ENCODE measurements at regions not wholly inside any gene's neighbourhood (a gene's known extent, or its start where the extent isn't known, plus 50 kb on each side); places are given as distances from the start of the nearest gene placed in this dataset.

DNA sequence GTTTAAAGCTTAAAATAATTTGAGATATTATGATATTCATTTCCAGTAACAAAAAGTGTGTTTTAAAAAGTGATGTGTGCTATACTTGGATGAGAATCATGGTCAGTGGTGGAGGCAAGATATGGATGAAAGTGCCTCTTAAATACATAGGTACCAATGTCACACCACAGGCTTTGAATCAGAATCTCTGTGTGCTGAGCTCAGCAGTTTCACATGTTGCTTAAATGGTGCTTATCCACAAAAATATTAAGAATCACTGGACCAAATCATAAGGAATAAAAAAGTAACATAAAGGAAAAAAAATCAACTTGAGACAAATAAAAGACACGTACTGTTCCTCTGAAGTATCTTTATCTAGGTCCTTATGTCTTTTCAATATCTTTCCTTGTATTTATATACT lies 850.5 kb upstream of the POT1 start:
- H3K27ac ChIP-seq: no peak overlapping the region
- 60 to 74% methylated on average over 1 of the region's 1 CpG for WGBS, 2 donors
- H3K27me3 ChIP-seq: no peaks in the 10 kb centered on the region
- H3K36me3 ChIP-seq (ENCODE audit: low read depth, missing control alignments): no peaks in the 10 kb centered on the region
- TF ChIP-seq, protein P1, sequence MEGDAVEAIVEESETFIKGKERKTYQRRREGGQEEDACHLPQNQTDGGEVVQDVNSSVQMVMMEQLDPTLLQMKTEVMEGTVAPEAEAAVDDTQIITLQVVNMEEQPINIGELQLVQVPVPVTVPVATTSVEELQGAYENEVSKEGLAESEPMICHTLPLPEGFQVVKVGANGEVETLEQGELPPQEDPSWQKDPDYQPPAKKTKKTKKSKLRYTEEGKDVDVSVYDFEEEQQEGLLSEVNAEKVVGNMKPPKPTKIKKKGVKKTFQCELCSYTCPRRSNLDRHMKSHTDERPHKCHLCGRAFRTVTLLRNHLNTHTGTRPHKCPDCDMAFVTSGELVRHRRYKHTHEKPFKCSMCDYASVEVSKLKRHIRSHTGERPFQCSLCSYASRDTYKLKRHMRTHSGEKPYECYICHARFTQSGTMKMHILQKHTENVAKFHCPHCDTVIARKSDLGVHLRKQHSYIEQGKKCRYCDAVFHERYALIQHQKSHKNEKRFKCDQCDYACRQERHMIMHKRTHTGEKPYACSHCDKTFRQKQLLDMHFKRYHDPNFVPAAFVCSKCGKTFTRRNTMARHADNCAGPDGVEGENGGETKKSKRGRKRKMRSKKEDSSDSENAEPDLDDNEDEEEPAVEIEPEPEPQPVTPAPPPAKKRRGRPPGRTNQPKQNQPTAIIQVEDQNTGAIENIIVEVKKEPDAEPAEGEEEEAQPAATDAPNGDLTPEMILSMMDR (IDR thresholded peaks at IDR 0.05): no peak
- no peak for TF ChIP-seq POLR2A (IDR thresholded peaks at IDR 0.05)
- no peak for DNase-seq
- no peaks in the 10 kb centered on the region for H3K9me3 ChIP-seq
- intact Hi-C loops (cut with DNase I; ENCODE audit: low total_unique reads): no loop called here
- no peak overlapping the region for H3K4me3 ChIP-seq
- H3K4me1 ChIP-seq: no peaks in the 10 kb centered on the region

DNA sequence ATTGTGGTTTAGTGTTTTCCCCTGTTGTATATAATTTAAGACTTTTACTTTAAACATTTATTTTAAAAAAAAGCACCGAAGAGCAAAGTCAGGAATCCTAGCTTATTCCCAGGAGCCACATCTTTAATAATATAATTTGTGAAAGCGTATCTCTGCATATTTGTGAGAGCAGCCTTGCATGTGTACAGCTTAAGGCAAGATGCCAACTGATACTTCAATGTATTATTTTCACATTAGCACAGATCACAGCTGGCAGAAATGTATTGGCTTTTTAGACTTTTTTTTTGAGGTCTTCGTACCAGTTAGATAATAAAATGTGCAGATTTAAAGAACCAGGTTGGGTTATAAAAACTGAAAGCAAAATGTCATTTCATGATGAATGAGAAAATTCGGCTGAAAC lies 845.7 kb upstream of the POT1 start:
- no peak for DNase-seq
- 50 to 54% methylated on average over 4 of the region's 4 CpGs for WGBS, 2 donors
- H3K36me3 ChIP-seq (ENCODE audit: low read depth, missing control alignments): no peaks in the 10 kb centered on the region
- intact Hi-C loops (cut with DNase I; ENCODE audit: low total_unique reads): no loop called here
- no peaks in the 10 kb centered on the region for H3K4me1 ChIP-seq
- H3K27ac ChIP-seq: no peak overlapping the region
- H3K4me3 ChIP-seq: no peak overlapping the region
- no peaks in the 10 kb centered on the region for H3K27me3 ChIP-seq
- no peaks in the 10 kb centered on the region for H3K9me3 ChIP-seq
- TF ChIP-seq POLR2A (IDR thresholded peaks at IDR 0.05): no peak
- TF ChIP-seq, protein P1 (IDR thresholded peaks at IDR 0.05): no peak

DNA sequence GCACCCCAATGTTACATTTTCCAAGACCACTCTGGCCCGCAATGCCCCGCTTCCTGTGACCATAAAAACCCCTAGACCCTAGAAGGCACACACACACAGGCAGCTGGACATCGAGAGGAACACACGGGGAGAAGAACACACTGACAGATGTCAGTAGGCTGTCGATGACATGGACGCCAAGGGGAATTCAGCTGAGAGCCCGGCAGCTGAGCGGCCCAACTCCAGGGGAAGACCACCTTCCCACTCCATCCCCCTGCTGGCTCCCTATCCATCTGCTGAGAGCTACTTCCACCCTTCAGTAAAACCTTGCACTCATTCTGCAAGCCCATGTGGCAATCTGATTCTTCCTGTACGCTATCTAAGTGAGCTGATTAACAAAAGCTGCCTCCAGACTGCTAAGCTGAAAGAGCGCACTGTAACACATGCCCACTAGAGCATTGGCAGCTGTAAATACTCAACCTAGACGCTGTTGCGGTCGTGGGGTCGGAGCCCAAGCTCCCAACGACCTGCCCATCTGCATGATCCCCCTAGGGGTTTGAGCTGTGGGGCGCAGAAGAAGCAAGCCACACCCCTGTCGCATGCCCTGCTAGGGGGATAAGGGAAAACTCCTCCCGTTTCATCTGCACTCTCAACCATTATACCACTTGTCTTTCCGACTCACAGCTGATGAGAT lies 843.6 kb upstream of the POT1 start:
- no peaks in the 10 kb centered on the region for H3K27me3 ChIP-seq
- DNase-seq: no peak
- H3K36me3 ChIP-seq (ENCODE audit: low read depth, missing control alignments): no peaks in the 10 kb centered on the region
- intact Hi-C loops (cut with DNase I; ENCODE audit: low total_unique reads): no loop called here
- no peak for TF ChIP-seq POLR2A (IDR thresholded peaks at IDR 0.05)
- TF ChIP-seq, protein P1 (IDR thresholded peaks at IDR 0.05): no peak
- H3K4me1 ChIP-seq: no peaks in the 10 kb centered on the region
- no peaks in the 10 kb centered on the region for H3K9me3 ChIP-seq
- WGBS, 2 donors: 58 to 63% methylated on average over 19 of the region's 19 CpGs
- no peak overlapping the region for H3K27ac ChIP-seq
- H3K4me3 ChIP-seq: no peak overlapping the region

DNA sequence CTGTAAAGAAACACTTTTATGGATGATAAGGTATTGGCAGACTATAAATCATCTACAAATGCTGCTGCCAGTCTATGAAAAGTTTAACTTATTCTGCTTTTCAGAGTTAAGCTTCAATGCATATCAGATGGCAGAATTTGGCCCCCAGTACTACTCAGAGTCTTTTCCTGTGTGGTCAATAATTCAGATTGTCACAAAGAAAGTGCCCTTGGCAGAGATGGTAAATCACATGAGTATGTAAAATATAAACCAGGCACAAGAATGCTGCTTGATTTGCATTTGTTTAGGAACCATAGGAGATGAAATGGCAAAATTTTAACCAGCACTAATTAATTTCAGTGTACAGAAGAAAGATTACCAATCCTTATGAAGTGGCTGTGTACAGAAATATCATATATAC lies 818.3 kb upstream of the POT1 start:
- TF ChIP-seq, protein P1 (IDR thresholded peaks at IDR 0.05): no peak
- no peak for TF ChIP-seq POLR2A (IDR thresholded peaks at IDR 0.05)
- H3K27me3 ChIP-seq: no peaks in the 10 kb centered on the region
- no peak overlapping the region for H3K27ac ChIP-seq
- intact Hi-C loops (cut with DNase I; ENCODE audit: low total_unique reads): no loop called here
- H3K9me3 ChIP-seq: no peaks in the 10 kb centered on the region
- H3K4me1 ChIP-seq: no peaks in the 10 kb centered on the region
- H3K36me3 ChIP-seq (ENCODE audit: low read depth, missing control alignments): no peaks in the 10 kb centered on the region
- H3K4me3 ChIP-seq: no peak overlapping the region
- DNase-seq: no peak

DNA sequence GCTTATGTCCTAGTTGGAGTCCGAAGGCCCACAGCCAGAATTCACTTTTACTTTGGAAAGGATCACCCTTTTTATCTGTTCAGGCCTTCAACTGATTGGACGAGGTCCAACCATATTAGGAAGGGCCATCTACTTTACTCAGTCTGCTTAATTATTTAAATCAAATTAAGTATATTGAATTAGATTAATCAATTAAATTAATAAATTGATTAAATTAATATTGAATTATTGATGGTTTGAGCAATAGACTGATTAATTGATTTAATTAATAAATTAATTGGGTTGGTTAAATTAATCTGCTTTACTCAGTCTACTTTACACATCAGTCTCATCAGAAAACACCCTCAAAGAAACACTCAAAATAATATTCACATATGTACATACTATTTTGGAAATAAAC lies 816.9 kb upstream of the POT1 start:
- Histone ChIP-seq H3K27me3 (no peaks in the 10 kb centered on the region), H3K27ac (no peak overlapping the region), H3K9me3 (no peaks in the 10 kb centered on the region), H3K4me1 (no peaks in the 10 kb centered on the region), H3K4me3 (no peak overlapping the region), H3K36me3 (ENCODE audit: low read depth, missing control alignments) (no peaks in the 10 kb centered on the region)
- TF ChIP-seq POLR2A (IDR thresholded peaks at IDR 0.05): no peak
- TF ChIP-seq, protein P1 (IDR thresholded peaks at IDR 0.05): no peak
- intact Hi-C loops (cut with DNase I; ENCODE audit: low total_unique reads): no loop called here
- no peak for DNase-seq
- WGBS, 2 donors: 84 to 88% methylated on average over 2 of the region's 2 CpGs

Measured in testis (tissue), 2 donors.